ENCODE measurements at regions not wholly inside any gene's neighbourhood (a gene's known extent, or its start where the extent isn't known, plus 50 kb on each side); places are given as distances from the start of the nearest gene placed in this dataset.

DNA sequence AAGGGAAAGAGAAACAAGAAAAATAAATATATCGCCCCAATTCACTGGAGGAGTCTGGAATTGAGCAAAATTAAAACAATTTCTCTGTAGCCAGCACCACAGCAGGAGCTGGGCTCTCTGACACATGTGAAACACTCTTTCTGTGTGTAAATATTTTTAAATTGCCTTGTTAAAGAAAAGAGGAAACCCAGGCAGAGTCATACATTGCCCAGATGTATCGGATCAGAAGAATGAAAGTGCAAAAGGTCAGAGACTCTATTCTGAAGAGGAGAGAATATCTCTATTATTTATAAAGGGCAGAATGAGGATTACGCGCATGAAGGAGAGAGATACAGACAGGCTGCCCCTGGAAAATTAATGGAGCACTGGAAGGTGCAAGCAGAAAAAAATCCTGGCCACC, 127.0 kb upstream of the MAN1A1 start:
- no peak for DNase-seq (ENCODE audit: low read depth, low spot score)
- no peaks in the 10 kb centered on the region for H3K36me3 ChIP-seq (ENCODE audit: control insufficient read depth in 2 of 2, extremely low read depth in 1 of 2, insufficient read depth in 2 of 2, low read length in 2 of 2)
- H3K4me1 ChIP-seq (ENCODE audit: control insufficient read depth, extremely low read depth, insufficient read depth, low read length) = no peaks in the 10 kb centered on the region
- no peak for TF ChIP-seq CTCF (optimal IDR thresholded peaks at IDR 0.05 in 1 of 3, IDR thresholded peaks at IDR 0.05 in 1 of 3, conservative IDR thresholded peaks at IDR 0.05 in 1 of 3; ENCODE audit: extremely low read depth in 1 of 3, insufficient read depth in 2 of 3, low read length in 3 of 3)
- no peak for TF ChIP-seq EZH2 (IDR thresholded peaks at IDR 0.05; ENCODE audit: low read length)
- H3K9me3 ChIP-seq (ENCODE audit: control insufficient read depth, low read depth, low read length) = no peaks in the 10 kb centered on the region
- H3K79me2 ChIP-seq (ENCODE audit: control insufficient read depth, insufficient read depth, low read length) = no peaks in the 10 kb centered on the region
- dilution Hi-C loops (cut with MboI; ENCODE audit: extremely low pct_ligation_motif_present, low sequenced_read_pairs) = no loop called here
- FAIRE-seq = no peak
- no peaks in the 10 kb centered on the region for H4K20me1 ChIP-seq (ENCODE audit: control insufficient read depth, extremely low read depth, insufficient read depth, low read length)
- H3K4me2 ChIP-seq (ENCODE audit: control insufficient read depth, extremely low read depth, insufficient read depth, low read depth, low read length) = no peak overlapping the region
- H3K27me3 ChIP-seq (ENCODE audit: control insufficient read depth, extremely low read depth, insufficient read depth, low read length) = no peaks in the 10 kb centered on the region
- no peak overlapping the region for H3K9ac ChIP-seq (ENCODE audit: control insufficient read depth, extremely low read depth, insufficient read depth, low read length)
- no peaks in the 10 kb centered on the region for H3K9me1 ChIP-seq (ENCODE audit: control insufficient read depth, extremely low read depth, insufficient read depth, low read length)
- H3K27ac ChIP-seq (ENCODE audit: control insufficient read depth, insufficient read depth, low read length) = no peak overlapping the region
- no peak overlapping the region for H3K4me3 ChIP-seq (ENCODE audit: control insufficient read depth in 2 of 3, extremely low read depth in 1 of 3, insufficient read depth in 2 of 3, low read depth in 1 of 3, low read length in 3 of 3)
- no peak overlapping the region for H2AFZ ChIP-seq (ENCODE audit: control insufficient read depth, low read length)

GRCh38 chr6:119476024-119476423, 126.5 kb upstream of the MAN1A1 start:
- FAIRE-seq (no peak), DNase-seq (ENCODE audit: low read depth, low spot score) (no peak)
- Histone ChIP-seq H3K4me1 (ENCODE audit: control insufficient read depth, extremely low read depth, insufficient read depth, low read length) (no peaks in the 10 kb centered on the region), H3K4me2 (ENCODE audit: control insufficient read depth, extremely low read depth, insufficient read depth, low read depth, low read length) (no peak overlapping the region), H3K9me1 (ENCODE audit: control insufficient read depth, extremely low read depth, insufficient read depth, low read length) (no peaks in the 10 kb centered on the region), H4K20me1 (ENCODE audit: control insufficient read depth, extremely low read depth, insufficient read depth, low read length) (no peaks in the 10 kb centered on the region), H3K4me3 (ENCODE audit: control insufficient read depth in 2 of 3, extremely low read depth in 1 of 3, insufficient read depth in 2 of 3, low read depth in 1 of 3, low read length in 3 of 3) (no peak overlapping the region), H3K79me2 (ENCODE audit: control insufficient read depth, insufficient read depth, low read length) (no peaks in the 10 kb centered on the region), H3K9me3 (ENCODE audit: control insufficient read depth, low read depth, low read length) (no peaks in the 10 kb centered on the region), H2AFZ (ENCODE audit: control insufficient read depth, low read length) (no peak overlapping the region), H3K36me3 (ENCODE audit: control insufficient read depth in 2 of 2, extremely low read depth in 1 of 2, insufficient read depth in 2 of 2, low read length in 2 of 2) (no peaks in the 10 kb centered on the region), H3K9ac (ENCODE audit: control insufficient read depth, extremely low read depth, insufficient read depth, low read length) (no peak overlapping the region), H3K27ac (ENCODE audit: control insufficient read depth, insufficient read depth, low read length) (no peak overlapping the region), H3K27me3 (ENCODE audit: control insufficient read depth, extremely low read depth, insufficient read depth, low read length) (no peaks in the 10 kb centered on the region)
- dilution Hi-C loops (cut with MboI; ENCODE audit: extremely low pct_ligation_motif_present, low sequenced_read_pairs) = no loop called here
- no peak for TF ChIP-seq CTCF (optimal IDR thresholded peaks at IDR 0.05 in 1 of 3, IDR thresholded peaks at IDR 0.05 in 1 of 3, conservative IDR thresholded peaks at IDR 0.05 in 1 of 3; ENCODE audit: extremely low read depth in 1 of 3, insufficient read depth in 2 of 3, low read length in 3 of 3)
- TF ChIP-seq EZH2 (IDR thresholded peaks at IDR 0.05; ENCODE audit: low read length) = no peak

Measured in keratinocyte (primary cell).